ENCODE measurements at regions not wholly inside any gene's neighbourhood (a gene's known extent, or its start where the extent isn't known, plus 50 kb on each side); places are given as distances from the start of the nearest gene placed in this dataset.

- TF ChIP-seq ZNF266 (tag by site-specific recombination; IDR thresholded peaks at IDR 0.05; ENCODE audit: low read depth) (no peak), ZBTB10 (tag by site-specific recombination; IDR thresholded peaks at IDR 0.05) (no peak), ZNF155 (tag by site-specific recombination; IDR thresholded peaks at IDR 0.05) (no peak), CTCF (tag by site-specific recombination; IDR thresholded peaks at IDR 0.05) (no peak), ZEB2 (tag by site-specific recombination; IDR thresholded peaks at IDR 0.05) (no peak), MEIS1 (CRISPR knock-in tag; IDR thresholded peaks at IDR 0.05; ENCODE audit: borderline replicate concordance) (no peak), ZFP3 (tag by site-specific recombination; IDR thresholded peaks at IDR 0.05; ENCODE audit: low read depth) (no peak), ZNF184 (tag by site-specific recombination; IDR thresholded peaks at IDR 0.05) (no peak), ZNF221 (tag by site-specific recombination; IDR thresholded peaks at IDR 0.05; ENCODE audit: borderline replicate concordance) (no peak), ZNF274 (IDR thresholded peaks at IDR 0.05; ENCODE audit: low read length) (no peak), ZNF274 (tag by site-specific recombination; IDR thresholded peaks at IDR 0.05; ENCODE audit: borderline replicate concordance) (no peak), ZXDB (tag by site-specific recombination; IDR thresholded peaks at IDR 0.05) (no peak), ZNF660 (tag by site-specific recombination; IDR thresholded peaks at IDR 0.05) (no peak)
Measured at GRCh38 chr22:48156603-48157355, 1394.3 kb downstream of the TBC1D22A start.
